ENCODE measurements at regions not wholly inside any gene's neighbourhood (a gene's known extent, or its start where the extent isn't known, plus 50 kb on each side); places are given as distances from the start of the nearest gene placed in this dataset.

- DNase-seq (ENCODE audit: extremely low spot score) = no peak
- CTCF ChIA-PET = interaction anchor here (1.4 kb wide), 1 partner anchor 21 kb away, joined by 5 read pairs; no protein-coding TSS in a partner anchor
- POLR2A ChIA-PET = no interaction called here
- no peak for TF ChIP-seq CTCF (IDR thresholded peaks at IDR 0.05; ENCODE audit: control extremely low read depth, extremely low read depth, low read depth, missing control alignments)
These were observed 107.2 kb downstream of the ZNF280B start for GRCh38 chr22:22401381-22401780.

- ChIA-PET CTCF (no interaction called here), POLR2A (no interaction called here)
- TF ChIP-seq CTCF (IDR thresholded peaks at IDR 0.05; ENCODE audit: control extremely low read depth, extremely low read depth, low read depth, missing control alignments) = no peak
- DNase-seq (ENCODE audit: extremely low spot score) = no peak
These were observed 105.2 kb downstream of the ZNF280B start for GRCh38 chr22:22403306-22403705.

GRCh38 chr22:22403771-22404170 lies 104.8 kb downstream of the ZNF280B start:
- no peak for TF ChIP-seq CTCF (IDR thresholded peaks at IDR 0.05; ENCODE audit: control extremely low read depth, extremely low read depth, low read depth, missing control alignments)
- DNase-seq (ENCODE audit: extremely low spot score) = no peak
- ChIA-PET CTCF (no interaction called here), POLR2A (no interaction called here)

GRCh38 chr22:22404598-22405284 lies 103.8 kb downstream of the ZNF280B start:
- TF ChIP-seq CTCF (IDR thresholded peaks at IDR 0.05; ENCODE audit: control extremely low read depth, extremely low read depth, low read depth, missing control alignments) = no peak
- ChIA-PET CTCF (interaction anchor here (1.1 to 4.4 kb wide), 2 partner anchors 18 to 20 kb away, joined by 3 to 21 read pairs; no protein-coding TSS in a partner anchor), POLR2A (no interaction called here)
- DNase-seq (ENCODE audit: extremely low spot score) = peak; percentile 40

- POLR2A ChIA-PET = no interaction called here
- no peak for DNase-seq (ENCODE audit: extremely low spot score)
- no peak for TF ChIP-seq CTCF (IDR thresholded peaks at IDR 0.05; ENCODE audit: control extremely low read depth, extremely low read depth, low read depth, missing control alignments)
- CTCF ChIA-PET = interaction anchor here (0.7 to 4.4 kb wide), 5 partner anchors 8 to 168 kb away, joined by 3 to 21 read pairs (median 3); no protein-coding TSS in a partner anchor
These were observed 102.0 kb downstream of the ZNF280B start for GRCh38 chr22:22406445-22407027.

GRCh38 chr22:22407061-22407460 lies 101.5 kb downstream of the ZNF280B start:
- ChIA-PET CTCF (interaction anchor here (1.5 to 4.4 kb wide), 3 partner anchors 15 to 168 kb away, joined by 3 to 21 read pairs (median 4); no protein-coding TSS in a partner anchor), POLR2A (no interaction called here)
- no peak for DNase-seq (ENCODE audit: extremely low spot score)
- no peak for TF ChIP-seq CTCF (IDR thresholded peaks at IDR 0.05; ENCODE audit: control extremely low read depth, extremely low read depth, low read depth, missing control alignments)

All from GM10248 (cell line).